ENCODE measurements at regions not wholly inside any gene's neighbourhood (a gene's known extent, or its start where the extent isn't known, plus 50 kb on each side); places are given as distances from the start of the nearest gene placed in this dataset.
A peak's percentile ranks its signal among the peaks of the same experiment; 100 is the strongest.
"Not testable (repeated sequence)": the region's sequence is repeated elsewhere in the genome, so short reads cannot be mapped to it uniquely, and the experiment has no call there.

GRCh38 chr1:244758708-244759107, 76.8 kb upstream of the COX20 start:
- DNase-seq (ENCODE audit: extremely low read depth, low read depth): no peak

GRCh38 chr1:244759158-244759557, 76.3 kb upstream of the COX20 start:
- no peak for DNase-seq (ENCODE audit: extremely low read depth, low read depth)

- no peak for DNase-seq (ENCODE audit: extremely low read depth, low read depth)
Observed at GRCh38 chr1:244760471-244760870, 75.0 kb upstream of the COX20 start.

GRCh38 chr1:244761279-244761678, 74.2 kb upstream of the COX20 start:
- no peak for DNase-seq (ENCODE audit: extremely low read depth, low read depth)

- no peak for DNase-seq (ENCODE audit: extremely low read depth, low read depth)
Observed at GRCh38 chr1:244762629-244763028, 72.8 kb upstream of the COX20 start.

GRCh38 chr1:244768186-244768585, 67.3 kb upstream of the COX20 start:
- DNase-seq (ENCODE audit: extremely low read depth, low read depth): no peak

GRCh38 chr1:244768804-244769203, 66.7 kb upstream of the COX20 start:
- DNase-seq (ENCODE audit: extremely low read depth, low read depth): no peak

GRCh38 chr1:244770556-244770955, 64.9 kb upstream of the COX20 start:
- DNase-seq (ENCODE audit: extremely low read depth, low read depth): not testable (repeated sequence)

GRCh38 chr1:244773513-244773912, 61.9 kb upstream of the COX20 start:
- DNase-seq (ENCODE audit: extremely low read depth, low read depth): no peak

GRCh38 chr1:244776783-244777182, 58.7 kb upstream of the COX20 start:
- not testable (repeated sequence) for DNase-seq (ENCODE audit: extremely low read depth, low read depth)

GRCh38 chr1:244778344-244778743, 57.1 kb upstream of the COX20 start:
- peak; percentile 37 for DNase-seq (ENCODE audit: extremely low read depth, low read depth)

GRCh38 chr1:244779410-244779809, 56.0 kb upstream of the COX20 start:
- DNase-seq (ENCODE audit: extremely low read depth, low read depth): no peak

GRCh38 chr1:244780311-244780710, 55.1 kb upstream of the COX20 start:
- DNase-seq (ENCODE audit: extremely low read depth, low read depth): no peak

- no peak for DNase-seq (ENCODE audit: extremely low read depth, low read depth)
Observed at GRCh38 chr1:244782056-244782455, 53.4 kb upstream of the COX20 start.

- DNase-seq (ENCODE audit: extremely low read depth, low read depth): no peak
Observed at GRCh38 chr1:244783138-244783537, 52.3 kb upstream of the COX20 start.

All from NCI-H460 (cell line).